ENCODE measurements at regions not wholly inside any gene's neighbourhood (a gene's known extent, or its start where the extent isn't known, plus 50 kb on each side); places are given as distances from the start of the nearest gene placed in this dataset.
"Not testable (repeated sequence)": the region's sequence is repeated elsewhere in the genome, so short reads cannot be mapped to it uniquely, and the experiment has no call there.

DNA sequence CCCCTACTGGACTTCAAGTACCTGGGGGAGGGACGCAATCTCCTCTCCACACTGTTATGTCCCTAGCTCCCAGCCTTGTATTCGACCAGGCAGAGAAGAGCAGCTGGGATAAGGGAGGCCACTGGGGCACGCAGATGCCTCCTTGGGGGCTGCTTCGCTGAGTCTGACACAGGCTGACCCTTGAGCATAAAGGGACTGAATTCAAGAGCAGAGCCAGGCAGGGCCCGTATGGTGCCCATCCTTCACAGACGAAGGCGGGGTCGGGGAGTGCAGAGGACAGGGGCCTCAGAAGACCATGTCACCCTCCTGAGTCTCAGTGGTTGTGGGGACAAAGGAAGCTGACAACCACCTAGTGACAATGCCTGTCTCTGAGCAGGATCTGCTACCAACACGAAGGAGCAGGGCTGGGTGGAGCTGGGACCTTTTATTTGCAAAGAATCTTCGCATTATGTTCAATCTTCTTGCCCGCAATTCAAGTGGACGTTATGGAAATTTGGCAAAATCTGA lies 124.6 kb downstream of the TUBA3C start:
- no peaks in the 10 kb centered on the region for H3K36me3 ChIP-seq (replicated peaks; ENCODE audit: control insufficient read depth, insufficient read depth, low read length)
- H3K4me3 ChIP-seq (ENCODE audit: insufficient read depth, low read depth, low read length), result no peak overlapping the region
- H3K27me3 ChIP-seq (ENCODE audit: control insufficient read depth, insufficient read depth, low read length), result no peaks in the 10 kb centered on the region
- DNase-seq, result no peak

DNA sequence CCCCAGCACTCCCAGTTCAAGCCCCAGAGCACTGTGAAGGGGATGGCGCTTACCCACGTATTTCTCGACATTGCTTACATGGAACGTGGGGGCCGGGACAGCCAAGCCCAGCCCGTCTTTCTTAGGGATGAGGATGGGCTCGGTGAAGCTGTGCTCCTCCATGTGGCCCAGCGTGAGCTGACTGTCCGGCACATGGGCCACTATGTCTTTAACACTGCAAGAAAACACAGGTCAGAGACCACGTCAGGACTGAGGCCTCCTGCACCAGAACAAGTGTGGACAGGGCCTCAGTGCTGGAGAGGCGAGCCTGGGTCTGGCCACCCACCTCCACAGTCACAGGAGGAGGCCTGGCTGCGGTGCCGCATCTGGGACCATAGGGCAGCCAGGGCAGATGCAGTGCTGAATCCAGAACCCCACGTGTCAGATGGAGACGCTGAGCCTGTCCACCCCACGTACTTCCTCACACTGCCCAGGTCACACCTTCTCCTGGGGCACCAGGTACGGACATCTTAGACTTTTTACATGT lies 125.2 kb downstream of the TUBA3C start:
- Histone ChIP-seq H3K36me3 (replicated peaks; ENCODE audit: control insufficient read depth, insufficient read depth, low read length) (no peaks in the 10 kb centered on the region), H3K4me3 (ENCODE audit: insufficient read depth, low read depth, low read length) (no peak overlapping the region), H3K27me3 (ENCODE audit: control insufficient read depth, insufficient read depth, low read length) (no peaks in the 10 kb centered on the region)
- no peak for DNase-seq

DNA sequence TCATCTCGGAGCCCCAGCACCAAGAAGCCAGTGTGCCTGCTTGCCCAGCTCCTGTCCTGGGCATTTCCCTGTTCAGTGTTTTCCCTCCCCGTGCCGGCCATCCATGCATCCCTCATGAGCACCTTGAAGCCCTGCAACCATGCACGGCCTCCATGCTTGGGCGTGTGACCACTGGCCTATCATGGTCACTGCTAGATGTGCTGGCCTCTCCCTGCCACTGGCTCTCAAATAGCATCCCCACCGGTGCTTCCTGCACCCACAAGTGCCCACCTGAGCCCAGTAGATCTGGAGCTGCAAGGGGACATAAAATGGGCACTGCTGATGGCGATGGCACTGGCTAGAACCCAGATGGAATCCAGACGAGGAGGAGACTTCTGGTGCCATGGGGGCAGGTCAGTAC lies 126.0 kb downstream of the TUBA3C start:
- no peak for DNase-seq
- H3K27me3 ChIP-seq (ENCODE audit: control insufficient read depth, insufficient read depth, low read length), result no peaks in the 10 kb centered on the region

GRCh38 chr13:19053561-19053960 lies 128.1 kb downstream of the TUBA3C start:
- H3K36me3 ChIP-seq (replicated peaks; ENCODE audit: control insufficient read depth, insufficient read depth, low read length), result no peaks in the 10 kb centered on the region

More for the DNA sequence above, 126.0 kb downstream of the TUBA3C start:
- Histone ChIP-seq H3K36me3 (replicated peaks; ENCODE audit: control insufficient read depth, insufficient read depth, low read length) (no peaks in the 10 kb centered on the region), H3K4me3 (ENCODE audit: insufficient read depth, low read depth, low read length) (no peak overlapping the region)

DNA sequence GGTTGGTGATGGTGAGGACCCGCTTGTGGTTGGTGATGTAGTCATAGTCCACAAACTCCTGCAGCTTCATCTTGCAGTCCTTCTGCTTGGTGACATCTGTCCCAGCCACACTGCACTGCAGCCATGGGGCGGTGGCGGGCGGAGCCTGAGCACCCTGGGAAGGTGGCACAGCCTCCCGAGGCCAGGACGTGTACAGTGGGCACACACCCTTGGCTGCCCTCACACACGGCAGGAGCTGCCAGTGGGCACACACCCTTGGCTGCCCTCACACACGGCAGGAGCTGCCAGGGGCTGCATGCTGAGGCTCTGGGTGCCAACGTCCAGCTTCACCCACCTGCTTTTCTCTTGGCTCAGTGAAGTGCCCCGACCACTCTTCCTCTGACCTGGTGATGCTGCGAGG lies 128.7 kb downstream of the TUBA3C start:
- Histone ChIP-seq H3K36me3 (replicated peaks; ENCODE audit: control insufficient read depth, insufficient read depth, low read length) (no peaks in the 10 kb centered on the region), H3K27me3 (ENCODE audit: control insufficient read depth, insufficient read depth, low read length) (no peaks in the 10 kb centered on the region), H3K4me3 (ENCODE audit: insufficient read depth, low read depth, low read length) (no peak overlapping the region)
- DNase-seq, result no peak

More at GRCh38 chr13:19053561-19053960, 128.1 kb downstream of the TUBA3C start:
- H3K27me3 ChIP-seq (ENCODE audit: control insufficient read depth, insufficient read depth, low read length), result no peaks in the 10 kb centered on the region
- no peak for DNase-seq
- H3K4me3 ChIP-seq (ENCODE audit: insufficient read depth, low read depth, low read length), result no peak overlapping the region

- Histone ChIP-seq H3K27me3 (ENCODE audit: control insufficient read depth, insufficient read depth, low read length) (no peaks in the 10 kb centered on the region), H3K36me3 (replicated peaks; ENCODE audit: control insufficient read depth, insufficient read depth, low read length) (no peaks in the 10 kb centered on the region), H3K4me3 (ENCODE audit: insufficient read depth, low read depth, low read length) (no peak overlapping the region)
- no peak for DNase-seq
Observed at GRCh38 chr13:19052180-19052579, 129.4 kb downstream of the TUBA3C start.

DNA sequence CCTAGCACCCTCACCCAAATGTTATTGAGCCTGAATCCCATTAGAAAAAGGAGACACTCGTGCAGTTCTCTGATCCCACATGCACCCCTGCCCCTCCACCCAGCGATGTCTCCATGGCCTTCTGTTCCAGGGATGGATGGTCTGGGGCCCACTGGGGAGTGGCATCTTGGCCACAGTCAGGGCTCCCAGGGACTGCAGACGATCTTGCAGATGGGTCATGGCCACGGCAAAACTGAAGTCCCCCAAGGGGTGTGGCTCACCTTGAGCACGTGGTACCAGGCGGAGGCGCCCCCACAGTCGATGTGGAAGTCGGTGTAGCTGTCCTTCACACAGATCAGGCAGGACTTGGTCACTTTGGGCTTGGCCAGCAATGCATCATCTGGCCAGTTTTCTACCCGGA lies 130.7 kb downstream of the TUBA3C start:
- H3K36me3 ChIP-seq (replicated peaks; ENCODE audit: control insufficient read depth, insufficient read depth, low read length), result no peaks in the 10 kb centered on the region
- no peak overlapping the region for H3K4me3 ChIP-seq (ENCODE audit: insufficient read depth, low read depth, low read length)
- no peak for DNase-seq
- H3K27me3 ChIP-seq (ENCODE audit: control insufficient read depth, insufficient read depth, low read length), result no peaks in the 10 kb centered on the region

GRCh38 chr13:19049624-19050023 lies 132.0 kb downstream of the TUBA3C start:
- DNase-seq; H3K27me3 ChIP-seq (ENCODE audit: control insufficient read depth, insufficient read depth, low read length): not testable (repeated sequence)

DNA sequence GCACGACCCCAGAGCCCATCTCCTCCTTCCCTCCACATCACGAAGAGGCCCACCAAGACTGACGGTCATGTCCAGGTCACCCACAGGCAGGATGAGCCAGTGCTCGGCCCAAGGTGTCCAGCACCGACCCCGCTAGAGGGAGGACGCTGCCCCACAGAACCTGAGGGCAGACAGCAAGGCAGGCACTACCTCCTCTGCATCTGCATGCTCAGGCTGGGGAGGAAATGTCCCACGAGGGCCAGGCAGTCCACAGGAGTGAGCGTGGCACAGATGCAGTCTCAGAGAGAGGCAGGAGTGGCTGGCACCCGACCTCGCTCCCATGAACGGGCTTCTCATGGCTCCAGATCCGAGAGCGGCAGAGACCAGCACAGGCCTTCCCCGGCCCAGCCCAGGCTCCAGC lies 133.2 kb downstream of the TUBA3C start:
- Histone ChIP-seq H3K36me3 (replicated peaks; ENCODE audit: control insufficient read depth, insufficient read depth, low read length) (no peaks in the 10 kb centered on the region), H3K27me3 (ENCODE audit: control insufficient read depth, insufficient read depth, low read length) (no peaks in the 10 kb centered on the region), H3K4me3 (ENCODE audit: insufficient read depth, low read depth, low read length) (no peak overlapping the region)
- DNase-seq, result no peak

More at GRCh38 chr13:19049624-19050023, 132.0 kb downstream of the TUBA3C start:
- H3K36me3 ChIP-seq (replicated peaks; ENCODE audit: control insufficient read depth, insufficient read depth, low read length); H3K4me3 ChIP-seq (ENCODE audit: insufficient read depth, low read depth, low read length): not testable (repeated sequence)

DNA sequence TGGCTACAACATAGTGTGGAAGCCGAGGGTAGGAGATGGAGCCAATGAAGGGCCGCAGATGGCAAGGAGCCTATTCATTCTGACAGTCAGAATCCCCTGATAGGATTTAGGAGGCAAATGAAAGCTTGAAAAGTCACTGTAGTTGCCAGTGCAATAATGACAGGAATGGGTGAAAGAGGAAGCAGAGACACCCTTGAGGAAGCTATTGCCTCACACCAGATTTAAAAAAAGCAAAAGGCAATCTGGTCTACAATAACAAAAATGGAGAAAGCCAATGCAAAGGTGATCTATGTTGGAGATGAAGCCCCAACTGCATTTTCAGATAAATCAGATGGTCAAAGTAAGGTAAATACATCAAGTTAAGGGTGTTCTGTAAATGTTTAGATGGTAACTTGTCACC lies 158.5 kb downstream of the TUBA3C start:
- H3K4me3 ChIP-seq (ENCODE audit: insufficient read depth, low read depth, low read length), result no peak overlapping the region
- H3K27me3 ChIP-seq (ENCODE audit: control insufficient read depth, insufficient read depth, low read length), result no peaks in the 10 kb centered on the region
- H3K36me3 ChIP-seq (replicated peaks; ENCODE audit: control insufficient read depth, insufficient read depth, low read length), result no peaks in the 10 kb centered on the region
- DNase-seq, result no peak

GRCh38 chr13:19020988-19021387 lies 160.6 kb downstream of the TUBA3C start:
- DNase-seq, result no peak
- no peaks in the 10 kb centered on the region for H3K36me3 ChIP-seq (replicated peaks; ENCODE audit: control insufficient read depth, insufficient read depth, low read length)

GRCh38 chr13:18998389-18998788 lies 183.2 kb downstream of the TUBA3C start:
- Histone ChIP-seq H3K27me3 (ENCODE audit: control insufficient read depth, insufficient read depth, low read length) (no peaks in the 10 kb centered on the region), H3K4me3 (ENCODE audit: insufficient read depth, low read depth, low read length) (no peak overlapping the region), H3K36me3 (replicated peaks; ENCODE audit: control insufficient read depth, insufficient read depth, low read length) (no peaks in the 10 kb centered on the region)
- no peak for DNase-seq

More at GRCh38 chr13:19020988-19021387, 160.6 kb downstream of the TUBA3C start:
- Histone ChIP-seq H3K27me3 (ENCODE audit: control insufficient read depth, insufficient read depth, low read length) (no peaks in the 10 kb centered on the region), H3K4me3 (ENCODE audit: insufficient read depth, low read depth, low read length) (no peak overlapping the region)

GRCh38 chr13:18996627-18997051 lies 185.0 kb downstream of the TUBA3C start:
- no peaks in the 10 kb centered on the region for H3K27me3 ChIP-seq (ENCODE audit: control insufficient read depth, insufficient read depth, low read length)
- no peak overlapping the region for H3K4me3 ChIP-seq (ENCODE audit: insufficient read depth, low read depth, low read length)
- H3K36me3 ChIP-seq (replicated peaks; ENCODE audit: control insufficient read depth, insufficient read depth, low read length), result no peaks in the 10 kb centered on the region
- no peak for DNase-seq

- Histone ChIP-seq H3K36me3 (replicated peaks; ENCODE audit: control insufficient read depth, insufficient read depth, low read length) (no peaks in the 10 kb centered on the region), H3K4me3 (ENCODE audit: insufficient read depth, low read depth, low read length) (no peak overlapping the region), H3K27me3 (ENCODE audit: control insufficient read depth, insufficient read depth, low read length) (no peaks in the 10 kb centered on the region)
- DNase-seq, result no peak
Observed at GRCh38 chr13:18996221-18996620, 185.4 kb downstream of the TUBA3C start.

DNA sequence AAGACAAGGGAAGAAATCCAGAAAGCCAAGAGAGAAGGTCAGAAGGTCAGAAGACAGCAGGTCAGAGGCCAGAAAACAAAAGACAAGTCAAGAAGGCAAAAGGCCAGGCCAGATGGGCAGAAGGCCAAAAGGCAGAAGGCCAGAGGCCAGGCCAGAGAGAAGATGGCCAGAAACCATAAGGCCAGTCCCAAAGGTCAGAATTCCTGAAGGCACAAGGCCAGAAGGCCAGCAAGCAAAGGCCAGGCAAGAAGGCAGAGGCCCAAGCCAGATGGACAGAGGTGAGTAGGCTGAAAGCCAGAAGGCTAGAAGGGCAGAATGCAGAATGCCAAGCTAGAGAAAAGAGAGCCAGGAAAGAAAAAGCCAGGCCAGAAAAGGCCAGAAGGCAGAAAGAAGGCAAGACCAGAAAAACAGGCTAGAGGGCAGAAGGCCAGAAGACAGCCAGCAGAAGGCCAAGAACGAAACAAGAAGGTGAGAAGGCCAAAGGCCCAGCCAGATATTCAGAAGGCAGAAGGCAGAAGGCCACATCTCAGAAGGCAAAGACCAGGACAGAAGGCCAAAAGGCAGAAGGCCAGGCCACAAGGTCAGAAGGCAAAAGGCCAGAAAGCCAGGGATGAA lies 186.3 kb downstream of the TUBA3C start:
- H3K36me3 ChIP-seq (replicated peaks; ENCODE audit: control insufficient read depth, insufficient read depth, low read length), result no peaks in the 10 kb centered on the region
- DNase-seq, result no peak
- no peaks in the 10 kb centered on the region for H3K27me3 ChIP-seq (ENCODE audit: control insufficient read depth, insufficient read depth, low read length)
- no peak overlapping the region for H3K4me3 ChIP-seq (ENCODE audit: insufficient read depth, low read depth, low read length)
